ENCODE measurements at regions not wholly inside any gene's neighbourhood (a gene's known extent, or its start where the extent isn't known, plus 50 kb on each side); places are given as distances from the start of the nearest gene placed in this dataset.

DNA sequence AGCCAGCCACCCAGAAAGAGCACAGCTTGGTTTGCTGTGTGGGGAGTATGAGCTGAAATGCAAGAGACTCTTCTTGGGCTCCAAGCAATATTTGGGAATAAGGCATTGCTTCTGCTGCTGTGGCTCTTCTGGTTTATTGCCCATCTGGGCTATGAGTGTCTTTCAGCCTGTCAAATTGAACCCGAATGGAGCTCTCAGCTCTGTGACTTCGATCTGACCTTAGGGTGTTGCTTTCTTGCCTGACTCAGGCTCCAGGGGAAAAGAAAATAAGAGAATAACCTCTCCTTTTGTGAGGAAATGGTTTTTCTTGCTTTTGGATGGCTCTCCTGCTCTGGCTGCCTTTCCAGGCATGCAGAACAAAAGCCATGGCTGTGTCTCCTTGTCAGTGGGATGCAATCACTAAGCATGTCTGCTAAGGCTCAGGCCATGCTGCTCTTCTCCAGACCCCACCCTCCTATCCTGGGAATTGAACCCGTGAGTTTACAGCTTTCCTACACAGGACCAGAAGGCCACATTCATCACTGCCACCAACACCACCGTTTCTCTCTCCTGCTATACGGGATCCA lies 169.4 kb upstream of the JAG1 start:
- H3K4me3 ChIP-seq (ENCODE audit: low read depth, low read length), result no peak overlapping the region
- TF ChIP-seq CTCF (conservative IDR thresholded peaks at IDR 0.05; ENCODE audit: low read depth, low read length), result no peak
- no peak for DNase-seq (ENCODE audit: low read depth)

GRCh38 chr20:10846766-10847165 lies 173.0 kb upstream of the JAG1 start:
- DNase-seq (ENCODE audit: low read depth), result no peak
- TF ChIP-seq CTCF (conservative IDR thresholded peaks at IDR 0.05; ENCODE audit: low read depth, low read length), result no peak
- no peak overlapping the region for H3K4me3 ChIP-seq (ENCODE audit: low read depth, low read length)

DNA sequence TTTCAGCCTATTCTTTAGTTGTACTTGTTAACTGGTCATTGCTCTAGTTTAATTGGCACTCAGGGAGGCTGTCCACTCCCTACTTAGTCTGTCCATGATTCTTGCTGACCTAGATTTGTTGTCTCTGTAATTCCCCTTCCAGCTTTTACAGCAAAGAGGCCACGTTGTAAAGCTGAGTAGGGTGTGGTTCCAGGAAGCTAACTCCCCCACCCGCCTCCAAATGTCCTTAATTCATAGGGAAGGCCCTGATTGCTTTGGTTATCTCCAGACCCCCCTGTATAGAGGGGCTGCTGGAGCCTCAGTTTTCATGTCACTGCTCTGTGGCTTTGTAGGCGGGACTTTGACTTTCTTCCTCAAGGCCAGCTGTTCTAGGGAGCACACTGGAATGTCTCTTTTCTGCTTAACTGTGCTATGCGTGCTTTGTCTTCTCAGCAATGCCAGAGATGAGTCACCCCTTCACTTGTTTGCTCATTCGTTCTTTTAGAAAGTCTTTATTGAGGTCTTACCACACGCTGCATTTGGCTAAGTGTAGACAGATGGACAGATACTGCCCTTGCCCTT lies 175.1 kb upstream of the JAG1 start:
- H3K4me3 ChIP-seq (ENCODE audit: low read depth, low read length), result no peak overlapping the region
- no peak for TF ChIP-seq CTCF (conservative IDR thresholded peaks at IDR 0.05; ENCODE audit: low read depth, low read length)
- DNase-seq (ENCODE audit: low read depth), result no peak

DNA sequence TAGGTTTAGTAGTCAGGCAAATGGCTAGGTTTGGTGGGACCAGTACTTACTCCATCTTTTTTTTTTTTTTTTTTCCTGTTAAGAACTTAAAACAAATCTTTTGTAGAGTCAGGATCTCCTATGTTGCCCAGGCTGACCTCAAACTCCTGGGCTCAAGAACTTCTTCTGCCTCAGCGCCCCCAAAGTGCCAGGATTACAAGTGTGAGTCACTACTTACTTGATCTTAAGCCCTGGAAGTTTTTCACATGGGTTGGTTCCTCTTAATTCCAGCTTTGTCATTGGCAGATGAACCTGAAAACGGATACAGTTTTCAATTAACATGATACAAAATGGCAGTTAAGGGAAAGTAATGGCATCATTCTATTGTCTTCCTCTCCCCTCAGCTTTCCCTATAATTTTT lies 179.4 kb upstream of the JAG1 start:
- no peak for TF ChIP-seq CTCF (conservative IDR thresholded peaks at IDR 0.05; ENCODE audit: low read depth, low read length)
- no peak for DNase-seq (ENCODE audit: low read depth)
- no peak overlapping the region for H3K4me3 ChIP-seq (ENCODE audit: low read depth, low read length)

DNA sequence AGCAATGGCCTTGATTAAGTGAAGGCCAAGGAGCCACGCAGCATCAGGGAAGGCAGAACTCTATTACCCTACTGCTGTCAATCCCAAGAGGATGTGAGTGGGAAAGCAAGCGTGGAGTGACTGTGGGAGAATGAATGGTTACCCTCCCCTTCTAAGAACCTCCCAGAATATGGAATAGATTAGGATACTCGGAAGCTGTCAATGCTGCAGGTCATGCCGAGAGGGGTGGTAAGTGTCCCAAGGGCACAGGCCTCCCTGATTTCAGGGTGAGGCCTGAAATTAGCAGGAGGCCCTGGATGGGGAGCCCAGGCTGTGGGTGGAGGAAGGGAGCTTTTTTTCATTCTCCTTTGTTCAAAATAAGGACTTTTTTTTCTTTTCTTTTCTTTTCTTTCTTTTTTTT lies 179.9 kb upstream of the JAG1 start:
- no peak for DNase-seq (ENCODE audit: low read depth)
- no peak overlapping the region for H3K4me3 ChIP-seq (ENCODE audit: low read depth, low read length)
- no peak for TF ChIP-seq CTCF (conservative IDR thresholded peaks at IDR 0.05; ENCODE audit: low read depth, low read length)

GRCh38 chr20:10854976-10855375 lies 181.2 kb upstream of the JAG1 start:
- no peak overlapping the region for H3K4me3 ChIP-seq (ENCODE audit: low read depth, low read length)
- no peak for TF ChIP-seq CTCF (conservative IDR thresholded peaks at IDR 0.05; ENCODE audit: low read depth, low read length)
- no peak for DNase-seq (ENCODE audit: low read depth)

DNA sequence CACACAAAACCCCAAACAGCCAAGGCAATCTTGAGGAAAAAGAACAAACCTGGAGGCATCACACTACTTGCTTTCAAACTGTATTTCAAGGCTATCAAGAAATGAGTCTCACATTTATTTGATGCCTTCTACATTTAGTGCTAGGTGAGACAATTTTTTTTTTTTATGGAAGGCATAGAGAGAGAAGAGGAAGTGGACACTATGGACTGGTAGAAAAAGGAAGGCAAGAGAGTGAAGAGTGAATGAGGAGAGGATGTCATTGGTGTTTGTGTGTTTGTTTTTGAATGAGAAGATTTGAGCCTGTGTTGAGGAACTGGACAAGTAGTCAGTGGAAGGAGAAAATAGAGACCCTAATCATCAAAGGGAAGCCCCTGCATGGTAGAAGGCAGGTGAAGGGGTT lies 182.0 kb upstream of the JAG1 start:
- H3K4me3 ChIP-seq (ENCODE audit: low read depth, low read length), result no peak overlapping the region
- no peak for TF ChIP-seq CTCF (conservative IDR thresholded peaks at IDR 0.05; ENCODE audit: low read depth, low read length)
- no peak for DNase-seq (ENCODE audit: low read depth)
